ENCODE measurements at regions not wholly inside any gene's neighbourhood (a gene's known extent, or its start where the extent isn't known, plus 50 kb on each side); places are given as distances from the start of the nearest gene placed in this dataset.

- Histone ChIP-seq H3K4me1 (no peaks in the 10 kb centered on the region), H3K27ac (no peak overlapping the region), H3K36me3 (no peaks in the 10 kb centered on the region), H3K4me3 (no peak overlapping the region), H3K9me3 (no peaks in the 10 kb centered on the region), H3K27me3 (no peaks in the 10 kb centered on the region)
- intact Hi-C loops (cut with DNase I; ENCODE audit: low total_unique reads), result no loop called here
- no peak for DNase-seq (ENCODE audit: low spot score in 2 of 2)
- no peak for TF ChIP-seq CTCF (IDR thresholded peaks at IDR 0.05)
- TF ChIP-seq POLR2AphosphoS5 (IDR thresholded peaks at IDR 0.05), result no peak
- TF ChIP-seq POLR2A (IDR thresholded peaks at IDR 0.05), result no peak
Observed at GRCh38 chrY:8335299-8335835, 1001.9 kb upstream of the TSPY4 start.

DNA sequence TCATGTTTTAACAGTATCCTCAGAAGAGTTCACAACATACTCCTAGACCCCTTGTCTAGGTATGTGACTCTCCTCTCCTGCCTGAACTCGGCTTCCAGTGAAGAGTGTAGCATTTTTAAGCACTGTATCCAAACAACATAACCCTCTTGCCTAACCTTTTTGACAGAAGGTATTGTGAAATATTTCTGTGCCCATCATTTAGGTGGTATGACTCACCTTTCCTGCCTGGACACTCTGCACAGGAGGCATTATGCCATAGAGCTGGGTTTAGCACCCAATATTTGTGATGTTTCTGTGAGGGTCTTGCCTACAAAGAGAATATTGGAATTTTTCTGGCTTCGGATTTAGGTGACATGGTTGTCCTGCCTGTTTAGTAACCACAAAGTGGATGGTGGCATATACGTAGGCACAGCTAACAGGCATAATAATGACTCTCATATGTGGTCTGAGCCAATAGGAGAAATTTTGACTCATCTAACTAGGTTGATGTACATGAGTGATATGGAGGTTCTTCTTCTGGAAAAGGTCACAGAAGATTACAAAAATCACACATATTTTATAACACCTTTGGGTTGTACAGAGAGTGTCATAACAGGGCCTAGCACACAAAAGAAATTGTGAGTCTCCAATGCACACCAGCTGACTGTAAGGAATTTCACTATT lies 1001.0 kb upstream of the TSPY4 start:
- Histone ChIP-seq H3K27me3 (no peaks in the 10 kb centered on the region), H3K4me1 (no peaks in the 10 kb centered on the region), H3K4me3 (no peak overlapping the region), H3K36me3 (no peaks in the 10 kb centered on the region), H3K9me3 (no peaks in the 10 kb centered on the region), H3K27ac (no peak overlapping the region)
- no peak for DNase-seq (ENCODE audit: low spot score in 2 of 2)
- no peak for TF ChIP-seq POLR2AphosphoS5 (IDR thresholded peaks at IDR 0.05)
- TF ChIP-seq POLR2A (IDR thresholded peaks at IDR 0.05), result no peak
- no peak for TF ChIP-seq CTCF (IDR thresholded peaks at IDR 0.05)
- intact Hi-C loops (cut with DNase I; ENCODE audit: low total_unique reads), result no loop called here

DNA sequence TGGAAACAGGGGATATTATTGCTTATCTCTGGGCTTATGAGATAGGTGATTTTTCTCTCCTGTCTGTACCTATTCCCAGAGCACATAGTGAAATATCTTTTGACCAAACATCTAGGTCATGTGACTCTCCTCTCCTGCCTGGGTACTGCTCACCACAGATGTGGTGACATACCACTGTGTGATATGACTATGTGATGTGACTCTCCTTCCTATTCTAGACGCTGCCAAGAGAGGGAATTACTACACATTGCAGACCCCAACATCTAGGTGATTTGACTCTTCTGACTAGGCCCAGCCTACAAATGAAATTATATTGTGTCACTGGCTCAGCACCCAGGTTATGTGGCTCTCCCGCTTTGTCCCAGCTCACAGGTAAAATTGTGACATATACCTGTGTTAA lies 996.3 kb upstream of the TSPY4 start:
- H3K9me3 ChIP-seq, result no peaks in the 10 kb centered on the region
- TF ChIP-seq POLR2AphosphoS5 (IDR thresholded peaks at IDR 0.05) (no peak), CTCF (IDR thresholded peaks at IDR 0.05) (no peak), POLR2A (IDR thresholded peaks at IDR 0.05) (no peak)
- H3K27ac ChIP-seq, result no peak overlapping the region
- no peaks in the 10 kb centered on the region for H3K27me3 ChIP-seq
- intact Hi-C loops (cut with DNase I; ENCODE audit: low total_unique reads), result no loop called here
- no peaks in the 10 kb centered on the region for H3K4me1 ChIP-seq
- no peaks in the 10 kb centered on the region for H3K36me3 ChIP-seq
- H3K4me3 ChIP-seq, result no peak overlapping the region
- no peak for DNase-seq (ENCODE audit: low spot score in 2 of 2)

DNA sequence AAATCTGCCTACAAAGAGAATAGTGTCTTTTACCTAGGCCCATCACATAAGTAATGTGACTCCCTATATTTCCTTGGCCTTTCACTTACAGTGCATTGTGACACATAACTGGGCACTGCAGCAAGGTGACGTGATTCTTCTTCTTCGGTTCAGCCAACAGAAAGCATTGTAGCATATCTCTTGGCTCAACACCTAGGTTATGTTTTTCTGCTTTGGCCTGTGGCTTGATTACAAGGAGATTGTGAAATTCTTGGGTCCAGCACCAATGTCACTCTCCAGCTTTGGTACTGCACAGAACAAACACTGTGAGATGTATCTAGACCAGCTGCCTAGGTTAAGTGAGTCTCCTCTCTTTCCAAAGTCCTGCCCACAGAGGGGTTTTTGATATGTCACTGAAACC lies 995.1 kb upstream of the TSPY4 start:
- H3K4me1 ChIP-seq, result no peaks in the 10 kb centered on the region
- no peaks in the 10 kb centered on the region for H3K36me3 ChIP-seq
- TF ChIP-seq CTCF (IDR thresholded peaks at IDR 0.05), result no peak
- no peak for TF ChIP-seq POLR2A (IDR thresholded peaks at IDR 0.05)
- no peak for TF ChIP-seq POLR2AphosphoS5 (IDR thresholded peaks at IDR 0.05)
- no peak overlapping the region for H3K4me3 ChIP-seq
- intact Hi-C loops (cut with DNase I; ENCODE audit: low total_unique reads), result no loop called here
- no peaks in the 10 kb centered on the region for H3K27me3 ChIP-seq
- no peak for DNase-seq (ENCODE audit: low spot score in 2 of 2)
- H3K27ac ChIP-seq, result no peak overlapping the region
- no peaks in the 10 kb centered on the region for H3K9me3 ChIP-seq

- Histone ChIP-seq H3K9me3 (no peaks in the 10 kb centered on the region), H3K36me3 (no peaks in the 10 kb centered on the region), H3K4me1 (no peaks in the 10 kb centered on the region), H3K27ac (no peak overlapping the region), H3K27me3 (no peaks in the 10 kb centered on the region), H3K4me3 (no peak overlapping the region)
- intact Hi-C loops (cut with DNase I; ENCODE audit: low total_unique reads), result no loop called here
- TF ChIP-seq POLR2AphosphoS5 (IDR thresholded peaks at IDR 0.05) (no peak), POLR2A (IDR thresholded peaks at IDR 0.05) (no peak), CTCF (IDR thresholded peaks at IDR 0.05) (no peak)
- DNase-seq (ENCODE audit: low spot score in 2 of 2), result no peak
Observed at GRCh38 chrY:8351241-8351640, 986.0 kb upstream of the TSPY4 start.

All from breast epithelium (tissue), 4 donors.